ENCODE measurements at regions not wholly inside any gene's neighbourhood (a gene's known extent, or its start where the extent isn't known, plus 50 kb on each side); places are given as distances from the start of the nearest gene placed in this dataset.
"Not testable (repeated sequence)": the region's sequence is repeated elsewhere in the genome, so short reads cannot be mapped to it uniquely, and the experiment has no call there.

- Histone ChIP-seq H3K9ac (ENCODE audit: low read length) (no peak overlapping the region), H3K79me2 (ENCODE audit: insufficient read depth, low read length) (no peaks in the 10 kb centered on the region), H4K20me1 (ENCODE audit: insufficient read depth, low read length) (no peaks in the 10 kb centered on the region), H3K27ac (ENCODE audit: low read depth, low read length) (no peak overlapping the region), H3K36me3 (ENCODE audit: insufficient read depth, low read length) (no peaks in the 10 kb centered on the region), H3K4me3 (ENCODE audit: insufficient read depth, low read depth, low read length) (no peak overlapping the region), H2AFZ (ENCODE audit: low read depth, low read length) (no peak overlapping the region), H3K27me3 (ENCODE audit: insufficient read depth, low read length) (no peaks in the 10 kb centered on the region), H3K9me3 (ENCODE audit: insufficient read depth, low read depth, low read length) (no peaks in the 10 kb centered on the region), H3K4me1 (ENCODE audit: insufficient read depth, low read length) (no peaks in the 10 kb centered on the region), H3K4me2 (ENCODE audit: low read length) (no peak overlapping the region)
- H3K27me3 Mint-ChIP-seq (ENCODE audit: low read depth, unreplicated experiment), result no peaks in the 10 kb centered on the region
- no peaks in the 10 kb centered on the region for H3K9me3 Mint-ChIP-seq (ENCODE audit: unreplicated experiment)
- H3K4me1 Mint-ChIP-seq (ENCODE audit: low read depth, unreplicated experiment), result no peaks in the 10 kb centered on the region
- DNase-seq (ENCODE audit: low read depth), result no peak
- no peak overlapping the region for H3K27ac Mint-ChIP-seq (ENCODE audit: unreplicated experiment)
- FAIRE-seq, result no peak
- H3K4me3 Mint-ChIP-seq (ENCODE audit: unreplicated experiment), result no peak overlapping the region
- TF ChIP-seq CTCF (IDR thresholded peaks at IDR 0.05; ENCODE audit: insufficient read depth, low read depth, low read length) (no peak), EZH2 (IDR thresholded peaks at IDR 0.05; ENCODE audit: insufficient read depth, low read length) (no peak)
- H3K36me3 Mint-ChIP-seq (ENCODE audit: low read depth, unreplicated experiment), result no peaks in the 10 kb centered on the region
These were observed 354.0 kb upstream of the RGS18 start for GRCh38 chr1:191804311-191804710.

- not testable (repeated sequence) for H3K4me3 Mint-ChIP-seq (ENCODE audit: unreplicated experiment); H4K20me1 ChIP-seq (ENCODE audit: insufficient read depth, low read length); H3K36me3 Mint-ChIP-seq (ENCODE audit: low read depth, unreplicated experiment); H3K27ac ChIP-seq (ENCODE audit: low read depth, low read length); H3K27me3 ChIP-seq (ENCODE audit: insufficient read depth, low read length); H2AFZ ChIP-seq (ENCODE audit: low read depth, low read length); DNase-seq (ENCODE audit: low read depth); H3K4me3 ChIP-seq (ENCODE audit: insufficient read depth, low read depth, low read length); H3K4me1 ChIP-seq (ENCODE audit: insufficient read depth, low read length); H3K27me3 Mint-ChIP-seq (ENCODE audit: low read depth, unreplicated experiment); H3K4me2 ChIP-seq (ENCODE audit: low read length); FAIRE-seq; H3K27ac Mint-ChIP-seq (ENCODE audit: unreplicated experiment); H3K36me3 ChIP-seq (ENCODE audit: insufficient read depth, low read length); H3K9me3 ChIP-seq (ENCODE audit: insufficient read depth, low read depth, low read length); H3K4me1 Mint-ChIP-seq (ENCODE audit: low read depth, unreplicated experiment); H3K79me2 ChIP-seq (ENCODE audit: insufficient read depth, low read length); H3K9ac ChIP-seq (ENCODE audit: low read length); H3K9me3 Mint-ChIP-seq (ENCODE audit: unreplicated experiment)
These were observed 344.7 kb upstream of the RGS18 start for GRCh38 chr1:191813593-191813992.

GRCh38 chr1:191818198-191818597, 340.1 kb upstream of the RGS18 start:
- Histone ChIP-seq H2AFZ (ENCODE audit: low read depth, low read length) (no peak overlapping the region), H3K36me3 (ENCODE audit: insufficient read depth, low read length) (no peaks in the 10 kb centered on the region), H3K4me3 (ENCODE audit: insufficient read depth, low read depth, low read length) (no peak overlapping the region), H4K20me1 (ENCODE audit: insufficient read depth, low read length) (no peaks in the 10 kb centered on the region), H3K27ac (ENCODE audit: low read depth, low read length) (no peak overlapping the region), H3K4me2 (ENCODE audit: low read length) (no peak overlapping the region), H3K4me1 (ENCODE audit: insufficient read depth, low read length) (no peaks in the 10 kb centered on the region), H3K9ac (ENCODE audit: low read length) (no peak overlapping the region), H3K27me3 (ENCODE audit: insufficient read depth, low read length) (no peaks in the 10 kb centered on the region), H3K9me3 (ENCODE audit: insufficient read depth, low read depth, low read length) (no peaks in the 10 kb centered on the region), H3K79me2 (ENCODE audit: insufficient read depth, low read length) (no peaks in the 10 kb centered on the region)
- no peaks in the 10 kb centered on the region for H3K27me3 Mint-ChIP-seq (ENCODE audit: low read depth, unreplicated experiment)
- no peaks in the 10 kb centered on the region for H3K4me1 Mint-ChIP-seq (ENCODE audit: low read depth, unreplicated experiment)
- no peaks in the 10 kb centered on the region for H3K36me3 Mint-ChIP-seq (ENCODE audit: low read depth, unreplicated experiment)
- H3K27ac Mint-ChIP-seq (ENCODE audit: unreplicated experiment), result no peak overlapping the region
- no peak for DNase-seq (ENCODE audit: low read depth)
- TF ChIP-seq EZH2 (IDR thresholded peaks at IDR 0.05; ENCODE audit: insufficient read depth, low read length) (no peak), CTCF (IDR thresholded peaks at IDR 0.05; ENCODE audit: insufficient read depth, low read depth, low read length) (no peak)
- no peak for FAIRE-seq
- H3K4me3 Mint-ChIP-seq (ENCODE audit: unreplicated experiment), result no peak overlapping the region
- peaks cover 1% of the 10 kb centered on the region for H3K9me3 Mint-ChIP-seq (ENCODE audit: unreplicated experiment)
